Common myeloid progenitor, CD34-positive (primary cell): ENCODE measurements at regions not wholly inside any gene's neighbourhood (a gene's known extent, or its start where the extent isn't known, plus 50 kb on each side); places are given as distances from the start of the nearest gene placed in this dataset.

Source experiments
- CTCF ChIA-PET: fragments of 350-600 bp; sonication (Branson Sonifier 250); formaldehyde crosslinking; loops from one replicate; lab custom pipeline; 2021; ENCODE audit warnings: antibody characterized with exemption; lab: Charles Lee
- POLR2A ChIA-PET: fragments of 350-600 bp; sonication (Branson Sonifier 250); formaldehyde crosslinking; loops from one replicate; lab custom pipeline; 2021; ENCODE audit warnings: antibody characterized with exemption; lab: Charles Lee
- DNase-seq, 3 donors: peaks; one replicate each; pipeline versions ENCODE4 v3.0.0 to v3.0.0-alpha.2; 2013
- H3K27ac ChIP-seq, 2 experiments: 1 replicate in 1 of 2; 2 replicates in 1 of 2; pipeline ENCODE4 v1.7.0; 2013; ENCODE audit warnings: inconsistent platforms in 2 of 2, low read length in 2 of 2, mild to moderate bottlenecking in 2 of 2, low read depth in 1 of 2, moderate library complexity in 1 of 2; ENCODE audit not compliant: severe bottlenecking in 2 of 2, insufficient read depth in 1 of 2, poor library complexity in 1 of 2
- H3K27me3 ChIP-seq, 5 experiments: replicated peaks in 2 of 5; 1 replicate in 3 of 5; 2 replicates in 2 of 5; pipeline versions ENCODE4 v1.6.1 to v1.7.0; 2013; ENCODE audit warnings: low read length in 4 of 5, mild to moderate bottlenecking in 2 of 5, moderate library complexity in 2 of 5, inconsistent platforms in 1 of 5; ENCODE audit not compliant: insufficient read depth in 5 of 5, control insufficient read depth in 4 of 5
- H3K36me3 ChIP-seq, 4 experiments: 1 replicate in 2 of 4; 2 replicates in 2 of 4; pipeline versions ENCODE4 v1.6.1 to v1.7.0; 2013; ENCODE audit warnings: low read length in 3 of 4, control low read depth in 1 of 4, mild to moderate bottlenecking in 1 of 4; ENCODE audit not compliant: control insufficient read depth in 4 of 4, insufficient read depth in 4 of 4
- H3K4me1 ChIP-seq, 4 experiments: 1 replicate in 3 of 4; 2 replicates in 1 of 4; pipeline versions ENCODE4 v1.6.1 to v1.7.1; 2013; ENCODE audit warnings: low read length in 3 of 4, mild to moderate bottlenecking in 3 of 4, control low read depth in 1 of 4, inconsistent platforms in 1 of 4, moderate library complexity in 1 of 4; ENCODE audit not compliant: control insufficient read depth in 4 of 4, insufficient read depth in 4 of 4; ENCODE audit errors: control extremely low read depth in 1 of 4
- H3K4me3 ChIP-seq, 7 experiments: 1 replicate in 4 of 7; 2 replicates in 3 of 7; pipeline versions ENCODE4 v1.5.1 to v1.7.0; 2013; ENCODE audit warnings: mild to moderate bottlenecking in 7 of 7, low read length in 6 of 7, moderate library complexity in 6 of 7, inconsistent platforms in 2 of 7, low read depth in 2 of 7, control low read depth in 1 of 7; ENCODE audit not compliant: insufficient read depth in 4 of 7, control insufficient read depth in 1 of 7; ENCODE audit errors: extremely low read depth in 1 of 7
- H3K9me3 ChIP-seq, 5 experiments: 1 replicate in 4 of 5; 2 replicates in 1 of 5; pipeline versions ENCODE4 v1.6.1 to v1.7.1; 2013; ENCODE audit warnings: low read length in 4 of 5, mild to moderate bottlenecking in 2 of 5, inconsistent platforms in 1 of 5, low read depth in 1 of 5, moderate library complexity in 1 of 5; ENCODE audit not compliant: control insufficient read depth in 4 of 5, insufficient read depth in 2 of 5; ENCODE audit errors: control extremely low read depth in 1 of 5
- WGBS: methylation state at CpG from one replicate; pipeline ENCODE4 v1.1.5; 2013; ENCODE audit not compliant: insufficient coverage; 5-methylcytosine and 5-hydroxymethylcytosine counted together

DNA sequence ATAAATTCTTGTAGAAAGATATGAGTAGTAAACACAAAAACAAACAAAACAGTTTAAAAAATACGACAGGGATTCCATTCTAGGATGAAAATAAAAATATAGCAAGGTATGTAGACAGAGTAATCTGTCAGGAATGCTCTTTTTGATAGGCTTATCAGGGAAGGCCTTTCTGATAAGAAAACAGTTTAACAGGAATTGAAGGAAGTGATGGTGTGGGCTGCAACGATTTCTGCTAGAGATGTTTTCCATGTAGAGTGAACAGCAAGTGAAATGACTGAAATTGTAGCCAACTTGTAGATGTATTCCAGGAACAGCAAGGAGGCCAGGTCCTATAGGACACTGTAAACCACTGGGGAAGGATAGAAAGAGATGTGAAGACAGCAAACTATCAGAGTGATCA, 689.7 kb upstream of the GJE1 start:
- no peak for DNase-seq
- CTCF ChIA-PET, result no interaction called here
- H3K9me3 ChIP-seq, result no peaks in the 10 kb centered on the region
- 47% methylated on average over 2 of the region's 2 CpGs for WGBS
- no peaks in the 10 kb centered on the region for H3K4me1 ChIP-seq
- H3K27ac ChIP-seq, result no peak overlapping the region
- no peaks in the 10 kb centered on the region for H3K27me3 ChIP-seq
- no peaks in the 10 kb centered on the region for H3K36me3 ChIP-seq
- POLR2A ChIA-PET, result no interaction called here
- H3K4me3 ChIP-seq, result no peak overlapping the region

DNA sequence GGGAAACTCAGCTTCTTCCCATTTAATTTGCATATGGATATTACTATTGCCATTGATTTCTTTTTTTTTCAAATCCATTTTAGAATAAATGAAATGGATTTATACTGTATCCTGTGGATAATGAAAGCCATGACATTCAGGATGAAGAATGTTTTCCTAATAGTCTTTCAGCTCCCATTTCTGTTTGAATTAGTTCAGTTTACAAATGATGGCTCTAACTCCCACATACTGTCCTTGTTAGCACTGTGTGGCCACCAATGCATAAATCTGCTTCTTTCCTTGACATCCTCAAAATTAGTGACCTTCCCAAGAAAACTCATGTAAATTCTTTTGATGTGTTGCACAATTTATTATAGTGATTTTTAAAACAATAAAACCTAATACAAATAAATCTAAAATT, 693.2 kb upstream of the GJE1 start:
- ChIA-PET CTCF (no interaction called here), POLR2A (no interaction called here)
- H3K27me3 ChIP-seq, result no peaks in the 10 kb centered on the region
- H3K4me3 ChIP-seq, result no peak overlapping the region
- H3K36me3 ChIP-seq, result no peaks in the 10 kb centered on the region
- no peaks in the 10 kb centered on the region for H3K4me1 ChIP-seq
- DNase-seq, result no peak
- no peaks in the 10 kb centered on the region for H3K9me3 ChIP-seq
- no peak overlapping the region for H3K27ac ChIP-seq

DNA sequence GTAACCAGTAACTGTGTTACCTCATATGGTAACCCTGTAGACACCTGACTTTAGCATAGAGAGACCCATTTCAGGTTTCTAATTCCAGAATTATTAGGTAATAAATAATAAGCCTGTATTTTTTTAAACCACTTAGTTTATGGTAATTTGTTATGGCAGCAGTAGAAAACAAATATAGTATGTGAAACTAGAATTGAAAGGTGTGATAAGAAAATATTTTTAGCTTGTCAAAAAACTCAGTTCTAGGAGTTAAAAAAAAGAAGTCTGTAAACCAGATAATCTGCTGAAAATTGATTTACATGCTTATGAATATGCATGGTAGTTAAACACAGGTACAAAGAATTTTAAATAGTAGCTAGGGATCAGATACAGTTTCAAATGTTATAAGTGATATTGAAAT, 695.0 kb upstream of the GJE1 start:
- CTCF ChIA-PET, result no interaction called here
- no peaks in the 10 kb centered on the region for H3K9me3 ChIP-seq
- no peak for DNase-seq

DNA sequence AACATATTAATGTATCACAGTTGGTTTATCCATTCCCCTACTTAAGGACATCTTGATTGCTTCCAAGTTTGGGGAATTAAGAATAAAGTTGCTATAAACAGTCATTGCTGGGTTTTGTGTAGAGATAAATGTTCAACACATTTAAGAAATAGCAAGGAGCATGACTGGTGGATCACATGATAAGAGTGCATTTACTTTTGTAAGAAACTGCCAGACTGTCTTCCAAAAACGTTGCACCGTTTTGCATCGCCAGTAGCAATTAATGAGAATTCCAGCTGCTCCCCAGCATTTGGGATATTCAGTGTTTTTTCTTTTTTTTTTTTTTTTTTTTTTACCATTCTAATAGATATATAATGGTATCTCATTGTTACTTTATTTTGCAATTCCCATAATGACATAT, 695.7 kb upstream of the GJE1 start:
- no peak for DNase-seq
- Histone ChIP-seq H3K9me3 (no peaks in the 10 kb centered on the region), H3K36me3 (no peaks in the 10 kb centered on the region), H3K4me1 (no peaks in the 10 kb centered on the region), H3K27ac (no peak overlapping the region), H3K4me3 (no peak overlapping the region), H3K27me3 (no peaks in the 10 kb centered on the region)
- WGBS, result no CpG with 5 or more reads among the region's 3 CpGs
- ChIA-PET POLR2A (no interaction called here), CTCF (no interaction called here)

More for the DNA sequence above, 695.0 kb upstream of the GJE1 start:
- H3K4me1 ChIP-seq, result no peaks in the 10 kb centered on the region
- H3K27me3 ChIP-seq, result no peaks in the 10 kb centered on the region
- H3K36me3 ChIP-seq, result no peaks in the 10 kb centered on the region
- POLR2A ChIA-PET, result no interaction called here
- H3K27ac ChIP-seq, result no peak overlapping the region
- H3K4me3 ChIP-seq, result no peak overlapping the region

DNA sequence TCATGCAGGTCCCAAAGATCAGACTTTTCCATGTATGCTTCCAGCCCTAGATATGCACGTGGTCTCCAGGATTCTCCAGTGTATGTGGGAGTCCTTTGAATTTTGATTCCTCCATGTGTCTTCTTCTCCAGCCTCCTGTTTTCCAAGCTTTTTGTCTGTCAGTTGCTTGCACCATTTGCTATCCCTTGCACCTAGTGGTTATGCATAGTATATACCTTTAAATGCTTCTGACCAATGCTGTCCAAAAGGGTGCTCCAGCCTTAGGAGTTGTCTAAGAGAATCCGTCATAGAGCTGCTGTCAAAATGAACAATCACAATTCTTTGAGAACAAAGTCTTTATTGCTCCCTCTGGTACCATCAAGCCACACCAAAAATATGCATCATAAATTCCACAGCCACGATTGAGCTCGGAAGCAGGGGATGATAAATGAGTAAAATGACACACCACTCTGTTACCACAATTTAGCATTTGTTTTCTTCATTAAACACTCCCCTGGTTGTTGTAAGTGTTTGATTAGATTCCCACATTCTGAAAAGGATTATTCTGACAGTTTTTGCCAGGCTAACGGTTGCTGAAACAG, 706.2 kb upstream of the GJE1 start:
- WGBS, result 84% methylated on average over 2 of the region's 5 CpGs

GRCh38 chr6:141421378-141421777, 711.3 kb upstream of the GJE1 start:
- 80% methylated on average over 1 of the region's 4 CpGs for WGBS
- H3K27ac ChIP-seq, result no peak overlapping the region
- peaks cover 0 to 3% (median 0%) of the 10 kb centered on the region in 5 experiments for H3K9me3 ChIP-seq
- no peak overlapping the region for H3K4me3 ChIP-seq
- CTCF ChIA-PET, result no interaction called here
- POLR2A ChIA-PET, result no interaction called here
- DNase-seq, result no peak
- no peaks in the 10 kb centered on the region for H3K36me3 ChIP-seq
- no peaks in the 10 kb centered on the region for H3K27me3 ChIP-seq
- no peaks in the 10 kb centered on the region for H3K4me1 ChIP-seq

More for the DNA sequence above, 706.2 kb upstream of the GJE1 start:
- no peak overlapping the region for H3K27ac ChIP-seq
- H3K4me1 ChIP-seq, result no peaks in the 10 kb centered on the region
- POLR2A ChIA-PET, result no interaction called here
- H3K27me3 ChIP-seq, result no peaks in the 10 kb centered on the region
- CTCF ChIA-PET, result no interaction called here
- H3K36me3 ChIP-seq, result no peaks in the 10 kb centered on the region
- DNase-seq, result no peak
- H3K4me3 ChIP-seq, result no peak overlapping the region
- H3K9me3 ChIP-seq, result peaks cover 0 to 4% (median 0%) of the 10 kb centered on the region in 5 experiments

DNA sequence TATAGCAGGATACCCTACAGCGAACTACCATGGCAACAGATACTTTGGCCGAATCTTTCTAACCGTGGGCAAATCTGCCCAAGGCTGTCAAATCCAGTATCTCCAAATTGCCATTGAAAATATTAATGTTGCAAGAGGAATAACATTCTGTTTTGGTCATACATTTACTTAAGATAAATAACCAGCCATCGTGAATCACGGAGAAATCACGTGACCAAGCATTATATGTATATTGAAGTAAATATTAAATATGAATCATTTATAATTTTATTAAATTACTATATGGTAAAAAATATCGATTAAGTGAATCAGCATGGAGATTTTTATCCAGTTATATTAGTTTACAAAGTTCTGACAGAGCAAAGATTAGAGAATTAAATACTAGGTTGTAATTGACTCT, 714.6 kb upstream of the GJE1 start:
- Histone ChIP-seq H3K4me1 (no peaks in the 10 kb centered on the region), H3K27ac (no peak overlapping the region), H3K4me3 (no peak overlapping the region), H3K27me3 (no peaks in the 10 kb centered on the region), H3K9me3 (no peaks in the 10 kb centered on the region), H3K36me3 (no peaks in the 10 kb centered on the region)
- ChIA-PET CTCF (no interaction called here), POLR2A (no interaction called here)
- WGBS, result no CpG with 5 or more reads among the region's 7 CpGs
- no peak for DNase-seq
